ENCODE measurements at regions not wholly inside any gene's neighbourhood (a gene's known extent, or its start where the extent isn't known, plus 50 kb on each side); places are given as distances from the start of the nearest gene placed in this dataset.

GRCh38 chr5:96338624-96339415, 94.2 kb downstream of the PCSK1 start:
- TF ChIP-seq EZH2 (IDR thresholded peaks at IDR 0.05; ENCODE audit: low read depth, low read length, severe bottlenecking) (no peak), POLR2A (IDR thresholded peaks at IDR 0.05; ENCODE audit: control extremely low read depth in 1 of 2, low read depth in 2 of 2, low read length in 2 of 2) (no peak), EP300 (IDR thresholded peaks at IDR 0.05; ENCODE audit: borderline replicate concordance in 1 of 2, low read depth in 2 of 2, low read length in 2 of 2) (no peak), SP1 (IDR thresholded peaks at IDR 0.05; ENCODE audit: low read depth, low read length) (no peak), CTCF (IDR thresholded peaks at IDR 0.05; ENCODE audit: control extremely low read depth in 1 of 3, insufficient read depth in 1 of 3, low read depth in 1 of 3, low read length in 3 of 3) (no peak), E2F6 (IDR thresholded peaks at IDR 0.05) (no peak)

Measured in H1 (cell line).